NCI-H345 (cell line): ENCODE measurements at regions not wholly inside any gene's neighbourhood (a gene's known extent, or its start where the extent isn't known, plus 50 kb on each side); places are given as distances from the start of the nearest gene placed in this dataset.
"Not testable (repeated sequence)": the region's sequence is repeated elsewhere in the genome, so short reads cannot be mapped to it uniquely, and the experiment has no call there.

Source experiments
- DNase-seq: peaks from one replicate; lab custom pipeline; 2025; lab: John Stamatoyannopoulos, UW

- DNase-seq = no peak
Observed at GRCh38 chrX:125198546-125198945, 121.1 kb upstream of the TEX13C start.

GRCh38 chrX:125202591-125203248 is 117.0 kb upstream of the TEX13C start:
- DNase-seq = no peak

GRCh38 chrX:125203365-125203736 is 116.3 kb upstream of the TEX13C start:
- no peak for DNase-seq

GRCh38 chrX:125203737-125204578 is 115.7 kb upstream of the TEX13C start:
- DNase-seq = no peak

DNA sequence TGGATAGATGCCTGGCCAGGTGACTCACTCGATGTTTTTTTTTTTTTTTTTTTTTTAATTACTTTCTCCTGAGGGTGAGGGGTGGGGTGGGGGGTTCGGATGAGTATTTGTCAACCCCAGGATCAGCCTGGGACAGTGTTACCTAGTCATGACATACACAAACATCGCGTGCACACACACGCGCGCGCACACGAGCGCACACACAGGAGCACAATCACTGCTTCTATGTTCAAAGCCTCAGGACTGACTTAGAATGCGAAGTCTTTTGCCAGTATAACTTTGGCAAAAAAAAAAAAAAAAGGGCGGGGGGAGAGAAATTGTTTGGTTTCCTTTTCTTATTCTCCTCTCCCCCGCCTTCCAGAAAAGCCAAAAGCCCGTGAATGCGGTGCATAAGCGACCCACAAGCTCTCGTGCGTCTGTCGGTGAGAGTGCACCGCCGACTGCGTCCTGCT is 115.0 kb upstream of the TEX13C start:
- no peak for DNase-seq

- DNase-seq = peak; percentile 52
Observed at GRCh38 chrX:125205133-125205917, 114.3 kb upstream of the TEX13C start.

- peak; percentile 9 for DNase-seq
Observed at GRCh38 chrX:125205918-125206665, 113.6 kb upstream of the TEX13C start.

GRCh38 chrX:125210146-125210545 is 109.5 kb upstream of the TEX13C start:
- DNase-seq = no peak

- DNase-seq = no peak
Observed at GRCh38 chrX:125219852-125220251, 99.8 kb upstream of the TEX13C start.

- DNase-seq = no peak
Observed at GRCh38 chrX:125236955-125237354, 82.7 kb upstream of the TEX13C start.

GRCh38 chrX:125248931-125249330 is 70.7 kb upstream of the TEX13C start:
- no peak for DNase-seq

DNA sequence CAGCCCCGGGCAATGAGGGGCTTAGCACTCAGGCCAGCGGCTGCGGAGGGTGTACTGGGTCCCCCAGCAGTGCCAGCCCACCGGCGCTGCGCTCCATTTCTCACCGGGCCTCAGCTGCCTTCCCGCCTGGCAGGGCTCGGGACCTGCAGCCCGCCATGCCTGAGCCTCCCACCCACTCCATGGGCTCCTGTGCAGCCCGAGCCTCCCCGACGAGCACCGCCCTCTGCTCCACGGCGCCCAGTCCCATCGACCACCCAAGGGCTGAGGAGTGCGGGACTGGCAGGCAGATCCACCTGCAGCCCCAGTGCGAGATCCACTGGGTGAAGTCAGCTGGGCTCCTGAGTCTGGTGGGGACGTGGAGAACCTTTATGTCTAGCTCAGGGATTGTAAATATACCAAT is 63.9 kb upstream of the TEX13C start:
- DNase-seq = not testable (repeated sequence)

DNA sequence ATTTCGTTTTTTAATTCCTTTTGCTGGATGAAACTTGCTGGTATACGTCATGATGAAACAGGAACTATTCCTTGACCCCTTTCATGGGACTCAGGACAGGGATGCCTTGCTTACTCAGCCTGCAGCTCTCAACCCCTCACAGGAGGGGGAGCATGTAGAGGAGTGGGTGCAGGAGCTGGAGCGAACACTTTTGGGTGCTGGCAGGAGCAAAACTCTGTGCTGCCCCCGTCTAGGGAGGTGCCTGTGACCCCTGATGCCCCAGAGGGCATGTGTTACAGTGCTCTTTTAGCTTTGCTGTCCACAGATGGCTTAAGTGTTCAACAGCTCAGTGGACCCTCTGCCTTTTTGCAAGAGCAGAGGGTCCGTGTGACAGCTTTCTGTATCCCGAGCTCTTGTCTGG is 56.8 kb upstream of the TEX13C start:
- no peak for DNase-seq

GRCh38 chrX:125266153-125266660 is 53.5 kb upstream of the TEX13C start:
- no peak for DNase-seq
